GM21367 (cell line): ENCODE measurements at regions not wholly inside any gene's neighbourhood (a gene's known extent, or its start where the extent isn't known, plus 50 kb on each side); places are given as distances from the start of the nearest gene placed in this dataset.
"Not testable (repeated sequence)": the region's sequence is repeated elsewhere in the genome, so short reads cannot be mapped to it uniquely, and the experiment has no call there.

ENCODE experiments used
- ATAC-seq: cut with Tn5 transposase; IDR thresholded peaks from one replicate; pipeline ENCODE4 v1.9.1; 2021; ENCODE audit not compliant: unreplicated experiment

DNA sequence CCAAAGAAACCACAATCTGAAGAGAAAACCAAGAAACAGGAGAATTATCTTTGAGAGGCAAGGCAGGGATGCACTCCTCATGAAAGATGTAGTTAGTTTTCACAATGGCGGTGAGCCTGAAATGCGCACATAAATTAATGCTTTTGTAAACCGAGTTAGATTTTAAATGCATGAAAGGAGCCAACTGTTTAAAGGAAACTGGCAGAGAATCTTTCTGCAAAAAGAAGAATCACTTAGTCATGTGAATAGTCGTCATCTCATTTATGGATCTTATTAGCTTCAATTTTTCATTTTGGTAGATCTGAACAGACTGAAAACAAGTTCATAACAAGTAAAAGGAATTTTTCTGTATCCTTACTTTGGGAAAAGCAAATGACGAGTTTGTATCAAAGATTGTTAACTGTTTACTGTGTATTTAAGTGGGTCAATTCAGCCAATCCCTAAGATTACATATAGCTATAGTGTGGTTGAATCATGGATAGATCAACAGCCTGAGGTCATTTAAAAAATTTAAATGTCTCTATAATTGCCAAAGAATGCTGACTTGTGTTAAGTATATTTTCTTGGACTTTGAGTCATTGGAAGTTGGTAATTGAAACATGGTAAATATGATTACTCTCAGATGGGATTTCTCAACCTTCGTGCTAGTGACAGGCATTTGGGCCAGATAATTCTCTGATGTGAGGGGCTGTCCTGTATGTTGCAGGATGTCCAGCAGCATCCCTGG is 226.6 kb upstream of the KAZN start:
- ATAC-seq: no peak

DNA sequence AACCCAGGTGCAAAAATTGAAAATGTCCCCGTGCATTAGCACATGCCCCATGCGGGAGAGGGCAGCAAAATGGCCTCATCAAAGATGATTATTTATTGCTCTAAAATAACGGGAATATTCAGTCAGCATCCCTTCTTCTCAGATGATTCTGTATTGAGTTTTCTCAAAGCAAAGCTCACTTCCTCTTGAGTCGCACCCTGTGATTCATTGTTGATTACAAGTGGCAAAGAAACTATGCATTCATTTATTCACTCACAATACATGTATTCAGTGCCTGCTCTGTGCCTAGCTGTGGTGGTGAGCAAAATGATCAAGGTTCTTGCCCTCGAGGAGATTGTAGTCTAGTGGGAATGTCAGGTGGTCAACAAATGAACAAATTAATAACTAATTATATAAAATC is 226.0 kb upstream of the KAZN start:
- ATAC-seq: no peak

DNA sequence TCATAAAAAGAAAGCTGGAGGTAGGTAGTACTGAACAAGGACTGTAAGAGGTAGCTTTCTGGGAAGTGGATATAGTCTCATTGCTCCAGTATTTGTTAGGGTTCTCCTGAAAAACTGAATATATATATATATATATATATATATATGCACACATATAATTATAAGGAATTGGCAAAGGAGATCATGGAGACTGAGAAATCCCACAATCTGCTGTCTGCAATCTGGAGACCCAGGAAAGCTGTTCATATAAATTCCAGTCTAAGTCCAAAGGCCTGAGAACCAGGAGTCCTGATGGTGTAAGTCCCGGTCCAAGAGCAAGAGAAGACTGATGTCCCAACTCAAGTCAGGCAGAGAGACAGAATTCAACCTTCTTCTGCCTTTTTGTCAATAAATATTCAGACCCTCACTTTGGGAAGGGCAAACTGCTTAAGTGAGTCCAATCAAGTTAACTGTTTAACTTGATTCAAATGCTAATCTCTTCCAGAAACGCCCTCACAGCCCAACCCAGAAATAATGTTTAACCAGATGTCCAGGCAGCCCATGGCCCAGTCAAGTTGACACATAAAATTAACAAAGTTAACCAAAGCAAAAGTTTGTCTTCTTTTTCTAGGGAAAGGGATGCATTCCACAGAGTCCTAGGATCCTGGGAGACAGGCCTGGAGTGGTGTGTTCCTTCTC is 225.3 kb upstream of the KAZN start:
- ATAC-seq: no peak

DNA sequence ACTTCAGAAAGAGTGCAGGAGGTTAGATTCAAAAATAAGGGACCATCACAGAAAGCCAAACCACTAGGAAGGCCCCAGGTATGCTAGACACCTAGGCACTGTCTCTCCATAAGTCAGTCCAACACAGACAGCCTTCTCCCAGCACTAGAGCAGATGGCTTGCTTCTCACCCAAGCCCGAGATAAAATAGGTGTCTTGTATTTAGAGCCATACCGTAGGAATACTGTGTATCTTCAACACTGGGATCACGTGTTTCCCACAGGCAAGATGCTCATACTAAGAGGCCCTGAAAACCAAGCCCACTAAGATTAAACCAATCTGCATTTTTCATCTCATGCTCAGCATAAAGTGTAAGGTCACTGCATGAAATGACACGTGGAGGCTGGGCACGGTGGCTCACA is 223.3 kb upstream of the KAZN start:
- no peak for ATAC-seq

DNA sequence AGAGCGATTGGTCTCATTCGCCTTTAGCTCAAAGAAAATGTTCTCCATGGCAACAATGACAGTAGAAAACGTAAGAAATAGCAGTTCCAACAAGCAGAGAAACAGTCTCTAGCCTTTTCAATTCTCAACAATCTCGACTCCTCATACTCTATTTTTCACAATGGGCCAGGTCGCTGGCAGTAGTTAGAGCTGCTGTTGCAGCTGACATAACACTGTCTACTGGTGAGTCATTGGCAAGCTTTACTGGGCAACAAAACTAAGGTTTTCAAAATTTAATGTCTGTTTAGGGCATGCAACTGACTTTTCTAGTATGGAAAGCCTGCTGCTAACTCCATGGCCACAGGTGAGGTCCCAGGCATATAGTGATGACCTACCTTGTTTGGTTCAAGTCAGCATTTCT is 221.1 kb upstream of the KAZN start:
- no peak for ATAC-seq

DNA sequence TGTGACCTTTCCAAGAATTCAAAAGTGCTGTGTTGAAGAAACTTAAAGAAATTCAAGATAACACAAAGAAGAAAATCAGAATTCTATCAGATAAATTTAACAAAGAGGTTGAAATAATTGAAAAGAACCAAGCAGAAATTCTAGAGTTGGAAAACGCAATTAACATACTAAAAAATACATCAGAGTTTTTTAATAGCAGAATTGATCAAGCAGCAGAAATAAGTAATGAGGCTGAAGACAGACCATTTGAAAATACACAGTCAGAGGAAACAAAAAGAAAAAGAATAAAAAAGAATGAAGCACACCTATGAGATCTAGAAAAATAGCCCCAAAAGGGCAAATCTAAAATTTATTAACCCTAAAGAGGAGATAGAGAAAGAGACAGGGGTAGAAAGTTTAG is 218.1 kb upstream of the KAZN start:
- no peak for ATAC-seq

DNA sequence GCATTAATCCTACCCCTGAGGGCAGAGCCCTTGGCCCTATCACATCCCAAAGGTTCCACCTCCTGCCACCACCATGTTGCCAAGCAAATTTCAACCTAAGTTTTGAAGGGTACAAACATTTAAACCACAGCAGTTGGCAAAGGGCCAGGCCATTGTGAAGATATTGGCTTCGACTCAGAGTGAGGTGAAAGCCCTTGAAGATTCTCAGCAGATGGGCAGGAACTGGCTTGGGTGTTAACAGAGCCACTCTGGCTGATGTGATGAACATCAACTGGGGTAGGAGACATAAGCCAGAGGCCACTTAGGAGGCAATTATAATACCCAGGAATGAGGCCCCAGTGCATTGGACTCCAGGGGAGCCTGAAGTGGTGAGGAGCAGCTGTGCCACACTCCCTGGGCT is 207.7 kb upstream of the KAZN start:
- ATAC-seq: no peak

DNA sequence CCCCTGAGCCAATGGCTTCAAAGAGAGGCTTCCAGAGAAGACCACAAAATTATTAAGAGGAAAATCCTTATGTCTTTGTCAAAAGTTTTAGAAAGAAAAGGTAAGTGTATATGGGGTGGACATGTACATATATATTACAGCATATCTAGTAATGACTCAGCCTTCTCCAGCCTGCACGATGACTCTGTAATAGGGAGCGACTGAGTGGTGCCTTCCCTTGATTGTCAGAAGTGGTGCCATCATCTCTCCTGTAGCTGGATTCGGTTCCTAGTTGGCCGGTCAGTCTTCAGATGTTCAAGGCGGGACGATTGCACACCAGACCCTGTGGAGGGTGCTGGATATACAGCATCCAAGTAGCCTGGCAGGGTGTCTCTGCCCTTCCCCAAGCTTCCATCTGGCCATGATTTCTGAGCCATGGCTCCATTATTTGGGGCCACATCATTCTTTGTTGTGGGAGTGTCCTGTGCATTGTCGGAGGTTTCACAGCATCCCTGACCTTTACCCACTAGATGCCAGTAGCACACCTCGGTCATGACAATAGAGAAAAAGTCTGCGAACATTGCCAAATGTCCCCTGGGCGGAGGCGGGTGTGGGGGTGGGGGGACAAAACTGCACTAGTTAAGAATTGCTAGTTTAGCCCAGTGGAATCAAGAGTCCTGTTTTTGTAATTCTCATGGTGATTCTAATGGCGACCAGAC is 206.2 kb upstream of the KAZN start:
- ATAC-seq: no peak

DNA sequence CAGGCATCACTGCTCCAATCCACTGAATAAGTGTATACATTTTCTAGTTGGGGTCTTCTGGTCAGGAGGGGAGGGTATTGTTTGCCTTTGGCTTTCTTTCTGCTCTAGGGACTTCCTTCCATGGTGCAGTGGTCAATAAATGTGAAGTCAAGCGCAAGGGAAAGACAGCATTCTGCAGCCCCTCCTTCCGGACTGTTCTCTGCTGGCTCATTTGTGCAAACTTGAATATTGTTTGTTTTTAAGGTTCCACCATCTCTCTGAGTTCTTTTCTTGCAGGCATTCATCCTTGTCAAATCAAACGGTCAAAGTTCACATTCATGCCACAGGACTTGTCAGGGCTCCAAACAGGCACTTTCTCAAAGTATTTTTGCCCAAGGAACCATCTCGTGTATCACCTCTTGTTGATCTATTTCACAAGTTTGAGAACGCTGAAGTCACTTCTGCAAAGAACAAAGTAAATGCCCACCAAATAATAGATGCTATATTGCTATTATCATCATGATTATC is 205.6 kb upstream of the KAZN start:
- ATAC-seq: no peak

DNA sequence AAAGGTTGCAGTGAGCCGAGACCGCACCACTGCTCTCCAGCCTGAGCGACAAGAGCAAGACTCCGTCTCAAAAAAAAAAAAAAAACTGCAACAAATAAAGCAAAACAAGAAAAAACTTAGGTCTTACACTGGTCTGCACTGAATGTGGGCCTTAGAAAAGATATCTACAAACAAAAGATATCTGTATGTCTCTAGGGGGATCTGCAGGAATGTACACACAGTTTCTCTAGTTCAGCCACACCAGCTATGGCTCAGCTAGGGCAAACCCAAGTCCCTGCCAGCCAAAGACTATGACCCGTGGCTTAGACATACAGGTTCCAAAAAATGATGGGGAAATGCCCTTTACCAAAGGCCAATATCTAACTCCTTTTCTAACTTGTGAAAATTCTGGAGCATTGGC is 202.4 kb upstream of the KAZN start:
- no peak for ATAC-seq

DNA sequence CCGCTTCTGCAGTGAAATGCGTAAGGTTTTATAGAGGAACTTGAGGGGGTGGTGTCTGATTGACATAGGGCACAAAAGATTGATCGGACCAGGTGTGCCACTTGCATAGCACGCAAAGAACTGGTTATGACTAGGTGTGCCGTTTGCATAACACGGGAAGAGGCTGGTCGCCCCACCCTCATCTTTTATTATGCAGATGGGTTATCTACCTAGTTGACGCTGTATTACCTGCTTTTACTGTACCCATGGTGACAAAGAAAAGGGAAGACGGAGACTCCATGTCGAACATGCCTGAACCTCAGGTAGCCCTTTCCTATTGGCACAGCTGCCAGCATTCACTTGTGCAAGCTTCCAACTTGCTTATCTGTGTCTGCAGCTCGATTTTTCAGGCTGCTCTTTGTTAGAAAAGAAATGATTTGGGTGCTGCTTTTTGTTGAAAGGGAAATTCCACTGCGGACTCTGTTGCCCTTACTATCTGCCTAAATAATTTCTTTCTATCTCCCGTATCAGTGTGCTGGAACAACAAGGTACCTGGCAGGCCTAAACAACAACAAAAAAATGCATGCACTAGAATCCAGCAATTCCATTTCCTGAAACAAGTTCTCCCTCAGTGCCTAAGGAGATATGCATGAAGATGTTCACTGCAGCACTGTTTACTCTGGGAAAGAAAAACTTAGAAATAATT is 194.4 kb upstream of the KAZN start:
- no peak for ATAC-seq

DNA sequence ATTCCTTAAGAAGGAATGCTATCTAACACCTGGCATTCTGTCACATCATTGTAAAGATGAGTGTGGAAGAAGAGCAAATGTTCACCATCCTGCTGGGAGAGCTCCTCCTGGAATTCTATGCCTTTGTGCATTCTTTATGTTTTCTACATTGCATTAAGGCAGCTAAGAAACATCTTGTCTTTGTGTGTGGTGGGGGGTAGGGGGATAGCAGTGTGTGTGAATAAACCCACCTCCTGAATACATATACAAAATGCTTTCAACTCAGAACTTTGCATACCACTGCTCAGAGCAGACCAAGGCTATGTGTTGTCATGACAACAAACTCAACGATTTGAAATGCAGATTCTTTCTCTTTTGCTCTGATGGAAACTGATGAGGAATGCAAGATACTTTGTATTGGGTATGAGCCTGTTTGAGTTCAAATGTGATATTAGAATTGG is 193.6 kb upstream of the KAZN start:
- no peak for ATAC-seq

DNA sequence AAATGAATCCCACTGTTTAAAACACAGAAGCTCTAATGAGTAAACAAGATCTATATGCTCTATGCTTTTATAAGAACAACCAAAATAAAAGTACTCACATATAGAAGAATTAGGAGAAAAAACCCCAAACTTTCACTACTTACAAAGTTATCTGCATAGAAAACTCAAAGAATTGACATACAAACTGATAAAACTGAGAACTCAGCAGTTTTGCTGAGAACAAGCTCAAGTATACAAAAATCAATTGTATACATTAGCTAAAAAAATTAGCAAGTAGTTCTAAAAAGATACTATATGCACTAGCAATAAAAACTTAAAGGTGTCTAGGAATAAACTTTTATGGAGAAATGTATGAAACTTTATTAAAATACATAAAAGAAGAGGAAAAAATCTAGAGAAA is 186.2 kb upstream of the KAZN start:
- ATAC-seq: no peak

DNA sequence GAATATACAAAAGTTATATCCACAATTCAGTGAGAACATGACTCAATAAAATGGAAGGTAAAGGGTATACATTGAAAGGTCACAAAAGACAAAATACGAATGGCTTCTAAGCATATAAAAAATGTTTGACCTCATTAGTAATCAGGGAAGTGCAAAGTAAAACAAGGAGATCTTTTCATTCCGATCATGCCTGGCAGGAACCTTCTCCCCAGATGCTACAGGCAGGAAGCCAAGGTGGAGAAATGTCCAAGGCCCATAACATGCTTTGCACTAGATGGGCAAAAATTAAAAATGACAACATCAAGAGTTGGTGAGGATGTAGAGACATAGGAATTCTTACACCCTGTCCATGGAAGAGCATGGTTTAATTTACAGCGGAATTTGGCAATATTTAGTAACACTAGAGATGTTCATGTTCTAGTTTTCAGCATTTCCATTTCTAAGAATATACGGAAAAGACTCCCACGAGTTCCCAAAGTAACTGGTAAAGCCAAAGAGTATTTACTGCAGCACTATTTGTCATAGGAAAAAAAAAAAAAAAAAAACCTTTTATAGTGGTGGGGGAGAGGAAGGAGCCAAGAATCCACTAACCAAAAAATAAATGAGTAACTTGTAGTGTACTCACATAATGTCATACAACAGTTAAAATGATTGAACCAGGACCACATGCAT is 184.5 kb upstream of the KAZN start:
- no peak for ATAC-seq

DNA sequence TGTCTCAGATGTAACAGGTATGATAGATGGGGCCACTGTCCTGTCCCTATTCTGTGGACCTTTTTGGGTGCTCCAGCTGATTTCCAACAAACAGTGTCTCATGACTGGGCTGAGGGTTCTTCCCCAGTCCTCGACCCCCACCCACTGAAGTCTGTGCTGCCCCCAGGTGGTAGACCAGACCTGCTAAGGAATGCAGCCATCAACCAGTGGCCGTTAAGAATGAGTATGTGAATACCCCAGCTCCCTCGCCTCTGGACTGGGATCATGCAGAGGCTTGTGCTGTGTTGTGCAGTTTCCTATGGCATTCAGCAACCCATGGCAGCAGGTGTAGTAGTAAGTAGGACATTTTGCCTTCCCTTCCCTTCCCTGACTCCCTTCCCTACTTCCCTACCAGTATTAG is 183.1 kb upstream of the KAZN start:
- ATAC-seq: no peak

DNA sequence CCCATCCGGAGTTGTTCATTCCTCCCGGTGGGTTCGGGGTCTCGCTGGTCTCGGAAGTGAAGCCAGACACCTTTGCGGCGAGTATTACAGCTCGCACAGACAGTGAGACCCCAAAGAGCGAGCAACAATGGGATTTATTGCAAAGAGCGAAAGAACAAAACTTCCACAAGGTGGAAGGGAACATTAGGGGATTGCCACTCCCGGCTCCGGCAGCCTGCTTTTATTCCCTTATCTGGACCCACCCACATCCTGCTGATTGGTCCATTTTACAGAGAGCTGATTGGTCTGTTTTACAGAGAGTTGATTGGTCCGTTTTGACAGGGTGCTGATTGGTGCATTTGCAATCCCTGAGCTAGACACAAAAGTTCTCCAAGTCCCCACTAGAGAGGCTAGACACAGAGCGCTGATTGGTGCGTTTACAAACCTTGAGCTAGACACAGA is 178.7 kb upstream of the KAZN start:
- ATAC-seq: not testable (repeated sequence)

DNA sequence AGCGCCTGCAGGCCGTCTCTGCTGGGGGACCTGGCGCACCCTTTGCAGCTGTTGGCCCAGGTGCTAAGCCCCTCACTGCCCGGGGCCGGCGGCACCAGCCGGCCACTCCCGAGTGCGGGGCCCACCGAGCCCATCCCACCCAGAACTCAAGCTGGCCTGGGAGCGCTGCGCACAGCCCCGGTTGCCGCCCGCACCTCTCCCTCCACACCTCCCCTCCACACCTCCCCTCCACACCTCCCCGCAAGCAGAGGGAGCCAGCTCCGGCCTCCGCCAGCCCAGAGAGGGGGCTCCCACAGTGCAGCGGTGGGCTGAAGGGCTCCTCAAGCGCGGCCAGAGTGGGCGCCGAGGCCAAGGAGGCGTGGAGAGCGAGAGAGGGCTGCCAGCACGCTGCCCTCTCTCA is 177.8 kb upstream of the KAZN start:
- ATAC-seq: no peak

DNA sequence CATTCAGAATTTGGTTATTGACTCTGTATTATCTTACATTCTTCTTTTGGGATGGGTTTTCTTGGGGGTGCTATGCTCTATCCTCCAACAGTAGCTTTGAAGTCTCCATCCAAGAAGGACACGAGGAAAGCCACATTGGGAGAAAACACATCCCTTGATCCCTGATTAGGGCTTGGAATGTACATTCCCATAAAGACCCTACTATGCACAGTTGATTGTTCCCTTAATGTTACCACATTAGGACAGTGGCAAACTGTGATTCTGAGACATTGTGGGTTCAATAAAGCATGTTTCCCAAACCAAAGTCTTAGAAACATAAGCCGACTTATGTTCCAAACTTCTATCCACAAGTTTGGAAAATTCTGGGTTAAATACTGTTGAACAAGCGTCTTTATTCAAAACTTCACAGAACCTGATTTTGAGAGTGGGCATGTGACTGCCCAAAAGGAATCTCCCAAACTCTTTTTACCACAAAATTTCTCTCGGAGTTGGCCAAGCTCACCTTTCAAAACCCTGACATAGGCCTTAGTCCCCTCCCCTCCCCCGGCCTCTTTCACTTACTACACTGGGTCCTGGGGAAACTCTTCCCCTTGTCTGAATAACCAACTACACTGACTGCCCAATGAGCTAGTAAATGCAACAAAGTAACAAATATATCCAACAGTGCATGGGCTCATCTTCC is 177.0 kb upstream of the KAZN start:
- no peak for ATAC-seq

DNA sequence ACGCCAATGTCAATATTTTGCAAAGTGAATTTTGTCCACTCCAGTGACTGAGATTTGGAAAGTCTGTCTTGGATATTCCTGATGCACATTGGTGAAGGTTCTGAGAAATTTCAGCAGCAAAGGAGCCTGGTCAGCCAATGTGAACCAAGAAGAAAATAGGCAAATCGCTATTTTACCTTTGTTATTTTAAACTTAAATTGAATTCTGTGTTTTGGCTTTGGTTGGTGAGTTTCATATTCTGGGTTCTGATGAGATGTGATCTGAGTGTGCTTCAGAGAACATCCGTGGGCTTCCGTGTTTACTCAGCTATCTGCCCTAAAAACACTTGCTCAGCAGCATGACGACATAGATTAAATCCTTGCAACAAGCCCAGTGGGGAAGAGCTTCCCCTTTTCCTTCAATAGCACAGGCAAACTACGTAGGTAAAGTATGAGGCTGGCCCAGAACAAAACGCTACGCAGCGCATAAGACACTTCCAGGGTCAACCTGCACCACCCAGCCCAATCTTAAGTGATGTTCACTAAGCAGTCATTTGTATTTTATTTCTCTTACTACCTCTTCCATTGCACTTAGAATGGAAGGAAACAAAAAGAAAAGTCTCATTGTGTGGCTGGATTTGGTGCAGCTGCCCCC is 176.4 kb upstream of the KAZN start:
- no peak for ATAC-seq
